Duodenal mucosa (tissue), 2 donors: ENCODE measurements at regions not wholly inside any gene's neighbourhood (a gene's known extent, or its start where the extent isn't known, plus 50 kb on each side); places are given as distances from the start of the nearest gene placed in this dataset.

Experiments
- H3K27ac ChIP-seq: one replicate; pipeline ENCODE4 v1.7.0; 2013; ENCODE audit warnings: low read depth, low read length
- H3K27me3 ChIP-seq, 2 donors: one replicate each; pipeline ENCODE4 v1.7.0; 2013; ENCODE audit warnings: low read length in 2 of 2, control low read depth in 1 of 2; ENCODE audit not compliant: insufficient read depth in 2 of 2, control insufficient read depth in 1 of 2
- H3K36me3 ChIP-seq, 2 donors: one replicate each; pipeline ENCODE4 v1.7.0; 2013; ENCODE audit warnings: low read length in 2 of 2, control low read depth in 1 of 2; ENCODE audit not compliant: insufficient read depth in 2 of 2, control insufficient read depth in 1 of 2
- H3K4me1 ChIP-seq, 2 donors: one replicate each; pipeline ENCODE4 v1.7.0; 2013; ENCODE audit warnings: low read length in 2 of 2, control low read depth in 1 of 2; ENCODE audit not compliant: insufficient read depth in 2 of 2, control insufficient read depth in 1 of 2
- H3K4me3 ChIP-seq, 2 donors: one replicate each; pipeline ENCODE4 v1.7.0; 2013; ENCODE audit warnings: low read length in 2 of 2, low read depth in 1 of 2
- H3K9ac ChIP-seq, 2 donors: one replicate each; pipeline ENCODE4 v1.7.0; 2013; ENCODE audit warnings: low read length in 2 of 2, low read depth in 1 of 2
- H3K9me3 ChIP-seq, 2 donors: one replicate each; pipeline ENCODE4 v1.7.0; 2013; ENCODE audit warnings: low read length in 2 of 2, control low read depth in 1 of 2; ENCODE audit not compliant: control insufficient read depth in 1 of 2

GRCh38 chr18:38318416-38318815 lies 752.8 kb upstream of the CELF4 start:
- Histone ChIP-seq H3K9ac (no peak overlapping the region), H3K27ac (no peak overlapping the region), H3K9me3 (peaks cover 0 to 9% of the 10 kb centered on the region in 2 donors), H3K36me3 (no peaks in the 10 kb centered on the region), H3K4me1 (no peaks in the 10 kb centered on the region), H3K4me3 (no peak overlapping the region), H3K27me3 (no peaks in the 10 kb centered on the region)

- peaks cover 0 to 15% of the 10 kb centered on the region in 2 donors for H3K9me3 ChIP-seq
- no peak overlapping the region for H3K27ac ChIP-seq
- H3K4me1 ChIP-seq, result no peaks in the 10 kb centered on the region
- H3K27me3 ChIP-seq, result no peaks in the 10 kb centered on the region
- H3K36me3 ChIP-seq, result no peaks in the 10 kb centered on the region
- no peak overlapping the region for H3K4me3 ChIP-seq
- H3K9ac ChIP-seq, result no peak overlapping the region
These were observed 748.2 kb upstream of the CELF4 start for GRCh38 chr18:38313831-38314230.

DNA sequence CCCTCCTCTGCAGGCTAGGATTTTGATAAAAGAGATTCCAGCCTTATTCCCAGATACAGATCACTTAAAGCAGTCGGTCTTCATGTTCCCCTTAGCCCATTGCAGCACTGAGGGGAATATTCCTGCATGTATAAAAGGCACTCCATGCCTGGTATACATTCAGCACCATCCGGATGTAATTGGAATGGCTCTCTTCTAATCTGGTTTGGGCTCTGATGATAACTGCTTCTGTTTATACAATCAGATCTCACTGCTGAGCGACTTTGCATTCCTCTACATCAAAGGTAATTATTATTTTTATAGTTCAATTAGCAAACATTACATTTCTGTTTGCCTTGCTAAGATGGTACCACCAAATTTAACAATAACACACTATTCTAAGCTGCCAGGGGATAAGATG lies 746.9 kb upstream of the CELF4 start:
- H3K4me3 ChIP-seq, result no peak overlapping the region

DNA sequence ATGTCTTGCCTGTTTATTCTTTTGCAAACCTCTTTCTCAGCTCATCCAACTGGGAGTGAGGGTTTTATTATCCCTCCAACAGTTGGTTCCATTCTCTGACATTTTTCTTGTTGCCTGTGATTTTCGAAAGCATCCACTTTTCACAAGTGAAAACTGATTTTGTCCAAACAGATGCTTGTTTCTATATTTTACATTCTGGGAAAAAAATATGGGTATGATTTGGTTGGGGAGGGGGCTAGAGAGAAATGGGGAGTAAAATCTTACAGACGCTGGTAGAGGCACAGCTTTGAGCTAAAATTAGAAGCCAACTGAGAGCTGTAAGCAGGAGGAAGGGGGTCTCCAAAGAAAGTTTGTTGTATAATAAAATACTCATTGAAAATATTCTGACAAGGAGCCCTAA lies 745.3 kb upstream of the CELF4 start:
- no peaks in the 10 kb centered on the region for H3K36me3 ChIP-seq
- no peak overlapping the region for H3K4me3 ChIP-seq
- H3K27ac ChIP-seq, result no peak overlapping the region
- peaks cover 0 to 15% of the 10 kb centered on the region in 2 donors for H3K9me3 ChIP-seq
- no peaks in the 10 kb centered on the region for H3K4me1 ChIP-seq
- H3K27me3 ChIP-seq, result no peaks in the 10 kb centered on the region
- H3K9ac ChIP-seq, result no peak overlapping the region

More for the DNA sequence above, 746.9 kb upstream of the CELF4 start:
- peaks cover 0 to 15% of the 10 kb centered on the region in 2 donors for H3K9me3 ChIP-seq
- H3K27me3 ChIP-seq, result no peaks in the 10 kb centered on the region
- no peak overlapping the region for H3K9ac ChIP-seq
- no peaks in the 10 kb centered on the region for H3K36me3 ChIP-seq
- H3K27ac ChIP-seq, result no peak overlapping the region
- H3K4me1 ChIP-seq, result no peaks in the 10 kb centered on the region

- Histone ChIP-seq H3K9me3 (peaks cover 0 to under 1% of the 10 kb centered on the region in 2 donors), H3K36me3 (no peaks in the 10 kb centered on the region), H3K4me3 (no peak overlapping the region), H3K27me3 (no peaks in the 10 kb centered on the region), H3K9ac (no peak overlapping the region), H3K4me1 (no peaks in the 10 kb centered on the region), H3K27ac (no peak overlapping the region)
These were observed 742.3 kb upstream of the CELF4 start for GRCh38 chr18:38307914-38308313.

- H3K27me3 ChIP-seq, result no peaks in the 10 kb centered on the region
- no peaks in the 10 kb centered on the region for H3K36me3 ChIP-seq
- no peak overlapping the region for H3K4me3 ChIP-seq
- no peaks in the 10 kb centered on the region for H3K4me1 ChIP-seq
- H3K9me3 ChIP-seq, result no peaks in the 10 kb centered on the region
- H3K9ac ChIP-seq, result no peak overlapping the region
- no peak overlapping the region for H3K27ac ChIP-seq
These were observed 740.4 kb upstream of the CELF4 start for GRCh38 chr18:38305961-38306360.

DNA sequence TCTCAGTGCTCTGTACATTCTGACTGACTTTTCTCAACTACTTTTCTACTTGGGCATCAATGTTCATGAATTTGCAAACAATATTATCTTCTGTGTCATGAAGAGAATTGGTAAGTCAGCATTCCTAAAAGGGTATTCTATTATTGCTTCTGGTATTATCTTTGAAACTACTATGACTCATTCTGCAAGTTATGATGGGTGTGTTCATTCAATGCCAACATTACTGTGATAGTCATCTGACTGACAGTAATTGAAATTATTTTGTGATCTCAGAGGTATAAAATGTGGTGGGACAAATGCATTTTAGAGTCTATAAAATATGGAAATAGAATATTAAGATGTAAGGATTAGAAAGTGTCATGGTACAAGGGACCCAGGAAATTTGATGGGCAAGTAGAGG lies 736.0 kb upstream of the CELF4 start:
- no peak overlapping the region for H3K9ac ChIP-seq
- no peaks in the 10 kb centered on the region for H3K9me3 ChIP-seq
- H3K27me3 ChIP-seq, result no peaks in the 10 kb centered on the region
- no peaks in the 10 kb centered on the region for H3K4me1 ChIP-seq
- H3K36me3 ChIP-seq, result no peaks in the 10 kb centered on the region
- no peak overlapping the region for H3K4me3 ChIP-seq
- no peak overlapping the region for H3K27ac ChIP-seq

- Histone ChIP-seq H3K9ac (no peak overlapping the region), H3K4me1 (no peaks in the 10 kb centered on the region), H3K4me3 (no peak overlapping the region), H3K27ac (no peak overlapping the region), H3K27me3 (no peaks in the 10 kb centered on the region), H3K9me3 (no peaks in the 10 kb centered on the region), H3K36me3 (no peaks in the 10 kb centered on the region)
These were observed 732.3 kb upstream of the CELF4 start for GRCh38 chr18:38297910-38298309.

DNA sequence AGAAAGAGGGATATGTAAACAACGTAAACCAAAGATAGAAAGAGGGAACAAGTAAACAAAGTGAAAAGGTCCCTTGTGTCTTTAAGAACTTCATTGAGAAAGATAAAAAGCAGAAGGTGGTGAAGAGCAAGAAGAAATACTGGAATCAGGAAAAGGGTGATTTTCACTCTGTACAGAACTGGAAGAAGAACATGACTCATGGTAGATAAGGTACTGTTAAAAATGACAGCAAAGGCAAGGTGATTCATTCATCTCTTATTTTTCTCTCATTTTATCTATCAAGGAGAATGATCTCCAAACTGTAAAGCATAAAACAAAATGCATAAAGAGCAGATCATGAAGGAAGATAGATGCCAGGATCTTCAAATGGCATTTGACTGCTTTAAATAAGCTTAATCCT lies 724.6 kb upstream of the CELF4 start:
- H3K4me1 ChIP-seq, result no peaks in the 10 kb centered on the region
- H3K27me3 ChIP-seq, result no peaks in the 10 kb centered on the region
- H3K9ac ChIP-seq, result no peak overlapping the region
- no peak overlapping the region for H3K27ac ChIP-seq
- H3K9me3 ChIP-seq, result peaks cover 0 to 2% of the 10 kb centered on the region in 2 donors
- H3K4me3 ChIP-seq, result no peak overlapping the region
- H3K36me3 ChIP-seq, result no peaks in the 10 kb centered on the region

GRCh38 chr18:38284972-38285371 lies 719.4 kb upstream of the CELF4 start:
- Histone ChIP-seq H3K4me1 (no peaks in the 10 kb centered on the region), H3K9me3 (peaks cover 0 to 2% of the 10 kb centered on the region in 2 donors), H3K4me3 (no peak overlapping the region), H3K27me3 (no peaks in the 10 kb centered on the region), H3K27ac (no peak overlapping the region), H3K9ac (no peak overlapping the region), H3K36me3 (no peaks in the 10 kb centered on the region)

GRCh38 chr18:38263066-38263465 lies 697.5 kb upstream of the CELF4 start:
- no peak overlapping the region for H3K4me3 ChIP-seq
- no peaks in the 10 kb centered on the region for H3K9me3 ChIP-seq
- no peak overlapping the region for H3K9ac ChIP-seq
- H3K4me1 ChIP-seq, result no peaks in the 10 kb centered on the region
- no peaks in the 10 kb centered on the region for H3K36me3 ChIP-seq
- no peak overlapping the region for H3K27ac ChIP-seq
- H3K27me3 ChIP-seq, result no peaks in the 10 kb centered on the region
